Mammary epithelial cell (primary cell): ENCODE measurements at regions not wholly inside any gene's neighbourhood (a gene's known extent, or its start where the extent isn't known, plus 50 kb on each side); places are given as distances from the start of the nearest gene placed in this dataset.

Source experiments
- EZH2 ChIP-seq: IDR thresholded peaks from 2 replicates; pipeline ENCODE4 v1.6.1; 2012; ENCODE audit warnings: low read length, inconsistent platforms, borderline replicate concordance
- TF ChIP-seq, protein P1 (sequence below), 2 donors: IDR thresholded peaks in 1 of 2; conservative IDR thresholded peaks in 1 of 2; 2 replicates each; pipeline ENCODE4 v1.5.1; 2011 to 2012; ENCODE audit warnings: inconsistent platforms in 2 of 2, low read length in 2 of 2, mild to moderate bottlenecking in 2 of 2, control low read depth in 1 of 2, low read depth in 1 of 2; ENCODE audit not compliant: insufficient read depth in 1 of 2; ENCODE audit errors: extremely low read depth in 1 of 2

DNA sequence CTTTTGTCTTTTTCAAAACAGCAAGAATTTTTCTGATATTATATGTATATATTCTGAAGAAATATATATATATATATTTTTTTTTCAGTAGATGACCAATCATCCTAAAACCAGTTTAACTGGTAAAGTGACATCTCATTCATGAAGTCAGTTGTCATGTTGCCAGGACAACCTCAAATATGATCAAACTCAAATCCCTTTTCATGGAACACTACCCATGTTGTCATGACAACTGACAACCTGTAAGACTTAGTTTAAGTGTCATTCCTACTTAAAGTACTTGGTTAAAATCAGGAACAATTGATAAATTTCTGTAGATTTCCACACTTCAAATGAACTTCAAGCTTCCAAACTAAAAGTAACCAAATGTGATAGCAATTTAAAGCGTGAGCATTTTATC, 101.8 kb upstream of the ERBB4 start:
- TF ChIP-seq, protein P1, sequence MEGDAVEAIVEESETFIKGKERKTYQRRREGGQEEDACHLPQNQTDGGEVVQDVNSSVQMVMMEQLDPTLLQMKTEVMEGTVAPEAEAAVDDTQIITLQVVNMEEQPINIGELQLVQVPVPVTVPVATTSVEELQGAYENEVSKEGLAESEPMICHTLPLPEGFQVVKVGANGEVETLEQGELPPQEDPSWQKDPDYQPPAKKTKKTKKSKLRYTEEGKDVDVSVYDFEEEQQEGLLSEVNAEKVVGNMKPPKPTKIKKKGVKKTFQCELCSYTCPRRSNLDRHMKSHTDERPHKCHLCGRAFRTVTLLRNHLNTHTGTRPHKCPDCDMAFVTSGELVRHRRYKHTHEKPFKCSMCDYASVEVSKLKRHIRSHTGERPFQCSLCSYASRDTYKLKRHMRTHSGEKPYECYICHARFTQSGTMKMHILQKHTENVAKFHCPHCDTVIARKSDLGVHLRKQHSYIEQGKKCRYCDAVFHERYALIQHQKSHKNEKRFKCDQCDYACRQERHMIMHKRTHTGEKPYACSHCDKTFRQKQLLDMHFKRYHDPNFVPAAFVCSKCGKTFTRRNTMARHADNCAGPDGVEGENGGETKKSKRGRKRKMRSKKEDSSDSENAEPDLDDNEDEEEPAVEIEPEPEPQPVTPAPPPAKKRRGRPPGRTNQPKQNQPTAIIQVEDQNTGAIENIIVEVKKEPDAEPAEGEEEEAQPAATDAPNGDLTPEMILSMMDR (conservative IDR thresholded peaks at IDR 0.05 in 1 of 2, IDR thresholded peaks at IDR 0.05 in 1 of 2; ENCODE audit: extremely low read depth in 1 of 2, insufficient read depth in 1 of 2, low read depth in 1 of 2, low read length in 2 of 2) = no peak
- no peak for TF ChIP-seq EZH2
